NCI-H524 treated with DMSO at 0.1 percent for 48 hours (cell line): ENCODE measurements at regions not wholly inside any gene's neighbourhood (a gene's known extent, or its start where the extent isn't known, plus 50 kb on each side); places are given as distances from the start of the nearest gene placed in this dataset.
A peak's percentile ranks its signal among the peaks of the same experiment; 100 is the strongest.
"Not testable (repeated sequence)": the region's sequence is repeated elsewhere in the genome, so short reads cannot be mapped to it uniquely, and the experiment has no call there.

Experiments used
- DNase-seq: peaks from one replicate; lab custom pipeline; 2025; lab: John Stamatoyannopoulos, UW

DNA sequence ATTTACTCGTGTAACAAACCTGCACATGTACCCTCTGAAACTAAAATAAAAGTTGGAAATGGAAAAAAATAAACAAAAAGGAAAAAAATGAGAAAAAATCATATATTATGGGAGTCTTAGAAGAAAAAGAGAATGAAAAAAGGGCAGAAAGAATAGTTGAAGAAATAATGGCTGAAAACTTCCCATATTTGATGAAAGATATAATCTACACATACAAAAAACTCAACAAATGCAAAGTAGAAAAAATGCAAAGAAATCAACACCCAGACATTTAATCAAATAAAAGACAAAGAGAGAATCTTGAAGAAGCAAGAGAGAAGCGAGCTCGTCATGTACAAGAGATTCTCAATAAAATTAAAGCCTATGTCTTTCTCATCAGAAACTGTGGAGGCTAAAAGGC lies 73.8 kb downstream of the SLC25A46 start:
- DNase-seq, result no peak

DNA sequence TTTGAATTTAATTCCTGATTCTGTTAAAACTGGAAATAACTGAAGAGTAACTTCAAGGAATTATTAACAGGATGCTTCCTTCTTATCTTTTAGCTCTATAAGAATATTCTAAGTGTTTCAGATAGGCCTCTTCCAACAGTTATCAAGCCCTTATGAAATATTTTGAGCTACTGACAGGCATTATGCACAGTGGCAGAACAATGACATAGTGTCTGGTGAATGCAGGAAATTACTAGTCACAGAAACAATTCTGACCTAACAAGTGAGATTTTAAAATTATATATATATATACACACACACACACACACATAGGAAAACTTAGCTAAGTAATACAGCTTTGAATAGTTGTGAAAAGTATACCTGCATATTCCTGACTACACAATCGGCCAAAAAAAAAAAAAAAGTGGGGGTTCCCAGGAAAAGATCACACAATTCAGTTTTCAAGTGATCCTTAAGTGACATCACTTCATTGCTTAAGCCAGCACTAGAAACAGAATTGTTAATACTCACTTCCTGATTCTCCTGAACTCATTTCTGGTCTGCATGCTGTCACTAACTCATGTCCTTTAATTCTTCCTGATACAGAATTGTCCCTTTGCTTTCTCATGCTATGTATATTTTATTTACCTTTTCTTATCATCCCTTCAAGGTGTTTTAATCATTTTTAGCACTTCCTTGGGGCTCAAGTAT lies 77.3 kb downstream of the SLC25A46 start:
- DNase-seq, result no peak

DNA sequence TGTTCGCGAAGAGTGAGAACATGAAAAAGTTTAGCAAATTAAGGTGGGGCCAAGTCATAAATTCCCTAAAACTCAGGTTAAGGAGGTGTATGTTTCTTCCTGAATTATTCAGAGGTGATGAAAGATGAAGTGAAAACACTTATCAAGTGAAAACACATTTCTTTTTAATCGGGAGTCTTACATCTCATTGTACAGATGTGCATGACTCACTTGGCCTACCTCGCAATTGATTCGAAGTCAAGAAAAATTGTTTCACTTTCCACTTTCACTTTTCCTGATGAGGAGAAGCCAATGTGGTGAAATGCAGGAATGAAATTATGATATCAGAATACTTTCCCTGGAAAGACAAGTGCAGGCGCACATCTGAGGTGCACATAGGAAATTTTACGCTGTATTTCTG lies 78.7 kb downstream of the SLC25A46 start:
- DNase-seq, result no peak

DNA sequence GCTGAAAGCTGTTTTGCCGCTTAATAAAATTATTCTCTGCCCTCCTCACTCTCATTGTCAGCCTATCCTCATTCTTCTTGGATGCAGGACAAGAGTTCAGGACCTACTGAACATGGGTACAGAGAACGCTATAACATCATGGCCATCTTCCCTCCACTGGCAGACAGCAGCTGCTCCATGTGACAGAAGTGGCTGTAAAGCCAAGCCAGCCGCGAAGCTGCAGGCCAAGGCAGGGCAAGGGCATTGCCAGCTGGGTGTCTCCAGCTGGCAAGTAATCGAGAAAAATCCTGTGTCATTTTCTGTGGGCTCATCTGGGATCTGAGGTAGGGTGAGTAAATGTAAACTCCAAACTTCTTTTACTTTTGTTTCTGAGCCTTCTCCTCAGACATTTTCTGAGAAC lies 84.8 kb downstream of the SLC25A46 start:
- DNase-seq, result peak; percentile 33

DNA sequence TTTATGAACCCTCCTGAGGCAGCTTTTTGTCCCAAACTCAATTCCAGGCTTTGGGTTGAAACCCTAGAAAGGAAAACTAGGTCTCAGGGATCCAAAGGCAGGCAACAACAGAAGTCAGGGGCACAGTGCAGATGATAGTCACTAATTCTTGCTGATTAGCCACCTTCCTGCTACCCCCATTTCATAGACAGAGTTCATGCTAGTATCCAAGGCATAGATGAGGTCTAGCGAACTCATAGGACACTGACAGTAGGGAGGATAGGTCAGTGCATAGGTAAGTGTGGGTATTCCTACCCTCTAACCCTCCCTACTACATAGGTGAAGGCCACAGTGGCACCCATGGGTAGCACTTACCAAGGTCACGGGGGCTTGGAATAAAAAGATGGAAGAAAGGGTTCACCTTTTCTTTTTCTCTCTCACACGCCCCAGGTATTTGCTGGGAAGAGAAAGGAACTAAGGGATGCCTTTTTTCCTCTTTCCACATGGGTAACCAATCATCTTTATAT lies 86.2 kb downstream of the SLC25A46 start:
- no peak for DNase-seq

DNA sequence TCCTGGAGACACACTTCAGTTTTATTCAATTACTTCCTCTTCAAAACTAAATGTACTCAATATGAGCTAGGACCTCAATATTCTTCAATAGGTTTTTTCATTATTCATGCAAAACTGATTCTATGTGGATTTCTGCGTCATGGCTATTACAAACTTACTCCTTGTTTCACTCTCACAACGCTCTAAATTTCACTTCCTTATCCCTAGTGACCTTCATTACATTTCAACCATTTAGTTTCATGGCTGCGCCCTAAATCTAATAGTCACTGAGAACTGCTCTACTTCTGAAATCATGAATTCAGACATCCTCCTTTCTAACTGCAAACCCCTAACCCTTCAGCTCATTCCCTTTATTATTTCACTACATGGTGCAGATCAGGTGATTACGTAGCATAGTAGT lies 93.9 kb downstream of the SLC25A46 start:
- no peak for DNase-seq

DNA sequence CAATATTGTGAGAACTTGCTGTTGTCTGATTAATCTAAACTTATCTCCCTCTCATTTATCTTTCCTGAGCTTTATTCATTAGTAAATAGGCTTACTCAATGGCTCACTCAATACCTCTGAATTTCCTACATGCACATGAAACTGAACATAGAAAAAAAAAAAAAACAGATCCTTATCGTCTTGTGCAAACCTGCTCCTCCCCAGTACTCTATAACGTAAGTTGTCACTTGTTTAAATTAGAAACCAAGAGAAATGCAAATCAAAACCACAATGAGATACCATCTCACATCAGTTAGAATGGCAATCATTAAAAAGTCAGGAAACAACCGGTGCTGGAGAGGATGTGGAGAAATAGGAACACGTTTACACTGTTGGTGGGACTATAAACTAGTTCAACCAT lies 96.1 kb downstream of the SLC25A46 start:
- not testable (repeated sequence) for DNase-seq

DNA sequence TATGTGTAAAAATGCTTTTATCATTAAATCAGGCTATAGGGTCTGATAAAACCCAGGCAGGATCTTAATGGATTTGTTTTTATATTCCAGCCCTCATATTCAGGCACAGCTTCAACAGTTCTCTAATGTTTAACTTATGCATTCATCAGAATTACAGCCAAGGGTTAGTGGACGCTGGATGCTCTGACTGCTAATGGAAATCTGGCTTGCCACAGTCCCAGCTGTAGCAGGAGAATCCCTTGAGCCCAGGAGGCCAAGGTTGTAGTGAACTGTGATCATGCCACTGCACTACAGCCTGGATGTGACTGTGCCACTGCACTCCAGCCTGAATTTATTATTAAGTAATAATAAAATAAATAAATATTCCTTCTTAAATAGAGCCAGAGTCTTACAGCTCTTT lies 98.0 kb downstream of the SLC25A46 start:
- no peak for DNase-seq

DNA sequence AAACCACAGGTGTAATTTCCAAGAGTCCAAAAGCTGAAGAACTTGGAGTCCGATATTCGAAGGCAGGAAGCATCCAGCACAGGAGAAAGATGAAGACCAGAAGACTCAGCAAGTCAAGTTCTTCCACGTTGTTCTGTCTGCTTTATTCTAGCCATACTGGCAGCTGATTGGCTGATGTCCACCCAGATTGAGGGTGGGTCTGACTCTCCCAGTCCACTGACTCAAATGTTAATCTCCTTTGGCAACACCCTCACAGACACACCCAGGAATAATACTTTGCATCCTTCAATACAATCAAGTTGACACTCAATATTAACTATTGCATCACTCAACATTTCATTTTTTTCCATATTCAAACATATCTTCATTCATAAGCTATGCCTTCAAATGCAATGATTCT lies 99.5 kb downstream of the SLC25A46 start:
- not testable (repeated sequence) for DNase-seq

DNA sequence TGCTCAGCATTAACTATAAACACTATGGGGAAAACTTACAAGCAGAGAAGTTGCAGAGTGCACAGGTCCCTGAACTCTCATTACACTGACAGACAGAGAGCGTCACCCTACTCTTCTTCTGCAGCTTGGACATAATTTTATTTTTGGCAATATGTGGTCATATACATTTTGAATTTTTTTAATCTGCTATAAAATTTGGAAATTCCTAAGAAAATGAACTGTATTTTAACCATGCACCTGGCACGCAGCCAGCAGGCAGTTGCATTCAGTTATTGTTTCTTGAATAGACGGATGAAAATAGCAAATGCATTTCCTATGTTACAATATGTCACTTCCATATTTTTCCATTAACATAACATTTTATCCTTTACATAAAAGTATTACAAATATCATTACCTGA lies 100.2 kb downstream of the SLC25A46 start:
- no peak for DNase-seq

DNA sequence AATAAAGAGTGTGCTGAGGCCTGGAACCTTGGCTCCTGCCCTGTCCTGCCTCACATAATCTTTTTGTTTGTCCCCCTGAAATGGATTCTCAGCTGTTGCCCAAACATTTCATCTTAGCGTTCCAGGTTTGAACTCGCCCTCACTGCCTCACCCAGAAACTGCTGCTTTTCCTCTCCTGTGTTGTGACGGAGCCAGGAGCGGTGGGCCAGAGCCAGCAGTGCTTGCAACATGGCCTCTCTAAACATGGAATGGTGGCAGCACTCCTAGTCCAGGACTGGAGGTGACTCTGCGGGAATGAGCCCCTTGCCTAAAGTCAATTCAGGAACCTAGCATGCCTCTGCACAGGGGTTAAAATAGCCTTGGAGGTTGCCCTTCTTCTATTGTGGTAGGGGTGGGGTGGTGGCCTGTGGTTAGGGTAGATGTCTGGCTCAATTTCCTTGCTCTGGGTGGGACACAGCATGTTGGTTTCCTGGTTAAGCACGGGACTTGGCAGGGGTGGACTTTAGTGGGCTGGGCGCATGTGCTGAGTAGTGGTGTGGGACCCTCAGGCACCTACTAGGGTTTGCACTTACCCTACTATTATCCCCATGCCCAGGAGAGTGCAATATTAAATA lies 101.6 kb downstream of the SLC25A46 start:
- no peak for DNase-seq

DNA sequence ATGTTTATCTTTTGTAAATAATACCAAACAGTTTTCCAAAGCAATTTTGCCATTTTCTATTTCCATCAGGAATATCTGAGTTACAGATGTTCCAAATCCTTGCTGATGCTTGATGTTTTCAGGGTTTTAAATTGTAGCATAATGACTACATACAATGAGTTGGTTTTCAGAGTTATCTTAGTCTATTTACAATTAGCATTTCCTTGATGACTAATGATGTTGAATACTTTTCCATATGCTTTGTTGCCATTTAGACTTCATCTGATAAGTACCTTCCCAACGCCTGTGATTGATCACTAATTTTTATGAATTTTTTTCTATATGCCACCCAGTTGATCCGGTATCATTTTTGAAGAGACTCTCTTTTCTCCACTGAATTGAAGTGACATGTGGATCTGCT lies 102.3 kb downstream of the SLC25A46 start:
- DNase-seq, result no peak

DNA sequence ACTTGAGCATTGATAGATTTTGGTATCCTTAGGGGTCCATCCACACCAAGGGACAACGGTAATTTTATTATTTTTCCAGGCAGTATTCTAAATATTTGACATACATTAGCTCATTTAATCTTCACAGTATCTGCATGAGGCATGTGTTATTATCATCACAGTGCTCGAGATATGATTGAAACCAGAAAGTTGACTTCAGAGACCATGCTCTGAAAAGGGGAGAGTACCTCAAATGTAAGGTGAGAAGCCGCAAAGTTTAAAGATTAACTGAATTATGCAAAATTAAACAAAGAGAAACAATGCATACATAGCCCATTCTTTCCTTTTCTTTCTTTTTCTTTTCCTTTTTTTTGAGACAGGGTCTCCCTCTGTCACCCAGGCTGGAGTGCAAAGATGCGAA lies 104.1 kb downstream of the SLC25A46 start:
- no peak for DNase-seq

DNA sequence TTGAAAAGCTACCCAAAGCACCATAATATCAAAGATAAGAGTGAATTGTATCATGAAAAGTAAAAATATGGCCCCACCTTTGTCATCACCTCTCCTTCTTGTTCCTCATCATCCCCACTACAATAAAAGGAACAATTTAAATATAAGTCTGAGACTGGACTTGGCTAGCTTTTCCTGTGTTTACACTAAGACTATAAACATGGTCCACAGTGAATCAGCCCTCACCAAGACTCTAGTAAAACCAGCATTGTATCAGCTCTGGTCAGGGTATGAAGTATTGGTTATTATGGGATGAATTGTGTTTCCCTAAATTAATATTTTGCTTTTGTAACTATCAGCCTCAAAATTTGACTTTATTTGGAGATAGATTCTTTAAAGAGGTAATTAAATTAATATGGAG lies 105.4 kb downstream of the SLC25A46 start:
- DNase-seq, result no peak

DNA sequence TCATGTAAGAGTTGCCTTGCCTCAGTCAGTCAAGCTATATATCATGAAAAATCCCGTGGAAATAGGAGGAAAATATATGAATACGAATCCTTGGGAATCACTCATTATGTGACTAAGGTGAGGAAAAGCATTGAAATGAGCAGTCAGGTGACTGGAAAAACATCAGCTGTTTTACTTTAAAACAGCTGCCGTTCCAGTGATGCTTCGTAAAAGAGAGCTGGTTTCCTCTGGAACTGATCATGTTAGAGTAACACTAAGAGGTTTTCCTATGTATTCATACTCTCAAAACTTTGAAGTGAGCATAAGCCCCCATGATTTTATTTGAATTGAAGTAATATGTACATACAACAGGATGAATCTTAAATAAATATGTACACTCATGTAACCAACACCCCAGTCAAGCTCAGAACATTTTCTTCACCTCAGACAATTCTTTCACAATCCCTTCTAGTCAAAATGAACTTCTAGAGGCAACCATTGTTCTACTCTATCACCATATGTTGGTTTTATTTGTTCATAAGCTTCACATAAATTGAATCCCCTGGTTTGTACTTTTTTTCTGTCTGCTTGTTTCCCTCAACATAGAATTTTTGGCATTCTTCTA lies 107.7 kb downstream of the SLC25A46 start:
- no peak for DNase-seq

DNA sequence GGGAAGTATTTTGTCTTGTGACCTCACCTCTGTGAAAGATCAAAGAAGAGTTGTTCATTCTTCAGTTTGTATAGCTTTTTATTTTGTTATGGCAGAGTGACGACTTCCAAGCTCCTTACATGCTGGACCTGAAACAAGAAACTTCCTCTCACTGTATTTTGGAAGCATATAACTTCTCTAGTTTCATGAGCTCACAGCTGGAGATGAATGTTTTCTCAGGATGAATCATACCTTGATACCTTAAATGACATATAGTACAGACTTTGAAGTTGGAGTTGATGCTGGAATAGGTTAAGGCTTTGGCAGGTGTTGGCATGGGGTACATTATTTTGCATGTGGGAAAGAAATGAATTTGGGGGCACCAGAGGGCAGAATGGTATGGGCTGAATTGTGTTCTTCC lies 112.5 kb downstream of the SLC25A46 start:
- DNase-seq, result no peak

DNA sequence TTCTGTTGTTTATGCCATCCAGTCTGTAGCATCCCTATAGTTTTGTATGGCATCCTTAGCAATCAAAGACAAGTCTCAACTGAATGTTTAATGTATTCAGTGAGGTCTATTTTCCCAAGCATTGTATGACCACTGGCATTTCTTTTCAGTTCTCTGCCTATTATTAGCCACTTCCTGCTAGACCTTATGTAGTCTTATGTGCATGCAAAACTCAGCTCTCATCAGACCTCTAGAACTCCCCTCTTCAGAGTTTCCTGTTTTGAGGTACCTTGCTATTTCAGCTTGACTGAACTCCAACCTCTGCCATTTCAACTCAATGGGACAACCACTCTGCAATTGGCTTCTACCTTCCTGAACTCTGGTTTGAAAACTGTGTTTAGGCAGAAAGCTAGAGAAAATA lies 113.2 kb downstream of the SLC25A46 start:
- no peak for DNase-seq

DNA sequence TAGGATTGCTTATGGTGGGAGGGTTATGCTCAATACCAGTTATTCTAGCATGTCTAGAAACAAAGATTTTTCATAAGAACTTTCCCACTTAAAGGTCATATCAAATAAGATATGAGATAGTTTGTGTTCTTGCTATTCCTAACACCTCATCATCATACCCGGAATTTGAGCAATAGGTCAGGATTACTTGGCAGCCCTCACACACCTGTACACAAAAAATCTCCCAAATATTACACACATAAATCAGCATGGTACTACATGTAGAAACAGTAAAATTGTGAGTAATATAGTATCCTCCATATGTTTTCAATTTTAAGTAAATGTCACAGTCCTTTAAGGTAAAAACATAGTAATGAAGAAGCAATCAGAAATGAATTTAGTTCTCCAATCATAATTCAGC lies 113.7 kb downstream of the SLC25A46 start:
- DNase-seq, result no peak

DNA sequence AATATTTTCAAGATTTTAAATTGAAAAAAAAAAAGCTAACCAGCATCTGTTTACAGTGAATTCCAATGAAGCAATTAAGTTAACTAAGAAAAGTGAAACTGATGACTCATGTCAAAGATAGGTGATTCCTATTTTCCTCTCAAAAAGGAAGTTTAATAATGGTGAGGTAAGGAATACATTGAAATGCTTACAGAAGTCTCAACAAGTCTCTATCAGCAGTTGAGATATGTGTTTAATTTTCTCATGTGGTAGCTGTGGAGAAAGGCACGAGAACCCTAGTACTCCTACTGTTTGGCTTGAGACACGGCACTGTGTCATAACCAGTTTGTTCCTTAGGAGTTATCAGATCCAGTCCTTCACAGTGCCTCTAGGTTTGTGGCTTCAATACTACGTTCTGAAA lies 114.5 kb downstream of the SLC25A46 start:
- DNase-seq, result no peak

DNA sequence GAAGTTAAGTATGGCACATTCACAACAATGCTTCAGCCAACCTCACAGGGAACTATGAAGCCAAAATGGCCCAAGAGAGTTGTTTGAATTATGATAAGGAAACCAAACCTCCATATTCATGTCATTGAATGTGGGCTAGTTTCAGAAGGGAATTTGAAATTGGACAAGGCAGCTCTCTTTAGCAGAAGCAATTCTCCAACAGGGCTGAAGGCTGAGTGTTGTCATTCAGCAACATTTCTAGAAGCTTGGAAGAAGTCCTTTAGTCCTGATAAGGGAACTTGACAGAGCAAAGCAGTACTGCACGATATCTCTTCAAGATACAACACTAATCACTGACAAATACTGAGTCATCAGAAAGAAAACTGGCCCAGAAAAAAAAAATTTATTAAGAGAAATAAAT lies 115.4 kb downstream of the SLC25A46 start:
- no peak for DNase-seq

DNA sequence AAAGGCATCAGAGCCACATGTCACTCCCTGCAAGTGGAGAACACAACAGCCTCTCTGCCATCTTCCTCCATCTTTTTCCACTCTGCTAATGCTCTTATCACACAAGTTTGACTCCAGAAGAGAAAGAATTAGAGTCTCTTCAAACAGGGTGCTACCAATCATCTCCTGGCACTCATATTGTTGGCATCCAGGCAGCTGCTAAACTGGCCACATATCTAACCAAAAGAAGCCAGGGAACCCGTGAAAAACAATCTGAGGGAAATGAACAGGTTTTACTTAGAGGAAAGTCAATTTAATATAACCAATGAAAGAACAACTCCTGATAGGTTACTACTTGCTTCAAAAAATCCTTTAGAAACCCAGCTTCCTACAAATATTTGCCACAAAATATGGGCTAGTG lies 117.2 kb downstream of the SLC25A46 start:
- DNase-seq, result no peak

DNA sequence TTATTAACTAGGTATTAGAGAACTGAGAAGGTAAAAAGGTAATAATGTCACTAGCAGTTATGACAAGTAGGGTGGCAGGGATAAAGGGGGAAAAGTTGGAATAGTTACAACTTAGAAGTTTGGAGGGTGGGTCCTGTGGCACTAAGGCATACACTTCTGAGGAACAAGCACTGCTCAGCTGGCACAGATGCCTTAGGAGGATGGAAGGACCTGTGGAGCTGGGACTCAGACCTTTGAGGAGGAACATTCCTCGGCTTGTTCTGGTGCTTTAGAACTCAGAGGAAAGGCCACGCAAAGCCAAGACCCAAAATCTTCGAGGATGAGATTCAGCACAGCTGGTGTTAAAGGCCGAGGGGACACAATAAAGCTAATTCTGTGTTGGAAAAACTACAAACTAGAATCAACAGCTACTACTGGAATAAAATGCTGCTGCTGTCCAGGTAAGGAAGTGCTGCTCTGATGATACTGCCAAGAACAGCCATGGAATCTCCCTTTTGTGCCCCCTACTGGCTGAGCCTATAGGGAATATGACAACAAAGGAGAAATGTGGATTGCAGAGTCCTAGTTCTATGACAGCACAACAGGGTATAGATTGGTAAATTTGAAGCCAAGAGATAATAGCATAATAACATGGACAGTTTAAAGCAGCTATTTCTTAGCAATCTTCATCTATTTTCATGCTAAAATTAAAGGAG lies 126.7 kb downstream of the SLC25A46 start:
- DNase-seq, result no peak

DNA sequence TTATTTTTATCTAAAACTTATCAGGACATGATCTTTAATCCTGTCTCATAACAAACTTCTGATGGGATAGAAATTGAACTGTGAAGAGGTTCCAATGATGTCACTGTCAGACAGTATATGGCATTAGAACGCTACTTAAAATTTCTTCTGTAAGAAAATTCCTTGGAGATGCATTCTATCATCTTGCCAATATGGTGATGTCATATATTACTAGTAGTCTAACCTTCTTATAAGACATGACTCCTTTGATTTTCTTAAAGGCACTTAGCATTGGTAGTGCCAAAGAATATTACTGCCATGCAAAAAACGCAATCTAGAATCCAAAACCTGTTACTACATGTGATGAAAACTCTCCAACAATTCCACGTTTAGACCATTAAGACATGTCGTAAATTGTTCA lies 131.1 kb downstream of the SLC25A46 start:
- no peak for DNase-seq
